Ectodermal cell (in vitro differentiated cells): ENCODE measurements at regions not wholly inside any gene's neighbourhood (a gene's known extent, or its start where the extent isn't known, plus 50 kb on each side); places are given as distances from the start of the nearest gene placed in this dataset.

ENCODE experiments used
- H3K27ac ChIP-seq: 2 replicates; pipeline ENCODE4 v1.7.0; 2013; ENCODE audit warnings: mild to moderate bottlenecking, low read depth, low read length; ENCODE audit not compliant: insufficient read depth, poor library complexity, severe bottlenecking
- H3K27me3 ChIP-seq: 2 replicates; pipeline ENCODE4 v1.7.0; 2013; ENCODE audit warnings: mild to moderate bottlenecking, low read length; ENCODE audit not compliant: insufficient read depth, control insufficient read depth, poor library complexity, severe bottlenecking
- H3K36me3 ChIP-seq: one replicate; pipeline ENCODE4 v1.7.0; 2013; ENCODE audit warnings: low read length; ENCODE audit not compliant: control insufficient read depth, insufficient read depth
- H3K4me1 ChIP-seq: one replicate; pipeline ENCODE4 v1.7.0; 2013; ENCODE audit warnings: low read length; ENCODE audit not compliant: control insufficient read depth, insufficient read depth
- H3K4me3 ChIP-seq: 2 replicates; pipeline ENCODE4 v1.7.0; 2013; ENCODE audit warnings: low read depth, low read length, control low read depth; ENCODE audit not compliant: insufficient read depth
- H3K9me3 ChIP-seq: 2 replicates; pipeline ENCODE4 v1.7.0; 2013; ENCODE audit warnings: mild to moderate bottlenecking, low read length, moderate library complexity; ENCODE audit not compliant: control insufficient read depth
- WGBS, 2 experiments: methylation state at CpG; one replicate each; pipeline ENCODE4 v1.1.7; 2013; ENCODE audit warnings: missing lambda C conversion rate in 2 of 2; 5-methylcytosine and 5-hydroxymethylcytosine counted together

GRCh38 chr16:10232757-10233156 is 50.5 kb upstream of the GRIN2A start:
- H3K4me1 ChIP-seq = peaks cover 7% of the 10 kb centered on the region
- H3K9me3 ChIP-seq = no peaks in the 10 kb centered on the region
- H3K4me3 ChIP-seq = no peak overlapping the region
- H3K27me3 ChIP-seq = no peaks in the 10 kb centered on the region
- no peaks in the 10 kb centered on the region for H3K36me3 ChIP-seq
- 93 to 94% methylated on average over 1 of the region's 1 CpG for WGBS, 2 experiments
- no peak overlapping the region for H3K27ac ChIP-seq

GRCh38 chr16:10239640-10240039 is 57.4 kb upstream of the GRIN2A start:
- H3K9me3 ChIP-seq = no peaks in the 10 kb centered on the region
- no peak overlapping the region for H3K4me3 ChIP-seq
- no peaks in the 10 kb centered on the region for H3K27me3 ChIP-seq
- H3K36me3 ChIP-seq = no peaks in the 10 kb centered on the region
- H3K27ac ChIP-seq = no peak overlapping the region
- H3K4me1 ChIP-seq = no peaks in the 10 kb centered on the region
- WGBS, 2 experiments = 68 to 73% methylated on average over 8 of the region's 8 CpGs

GRCh38 chr16:10240854-10241613 is 58.8 kb upstream of the GRIN2A start:
- WGBS, 2 experiments = 91 to 95% methylated on average over 7 of the region's 7 CpGs
- Histone ChIP-seq H3K27ac (no peak overlapping the region), H3K36me3 (no peaks in the 10 kb centered on the region), H3K9me3 (no peaks in the 10 kb centered on the region), H3K4me3 (no peak overlapping the region), H3K27me3 (no peaks in the 10 kb centered on the region), H3K4me1 (no peaks in the 10 kb centered on the region)

- 73 to 75% methylated on average over 2 of the region's 2 CpGs for WGBS, 2 experiments
- no peaks in the 10 kb centered on the region for H3K27me3 ChIP-seq
- no peak overlapping the region for H3K27ac ChIP-seq
- H3K4me1 ChIP-seq = no peaks in the 10 kb centered on the region
- no peaks in the 10 kb centered on the region for H3K9me3 ChIP-seq
- H3K4me3 ChIP-seq = no peak overlapping the region
- H3K36me3 ChIP-seq = no peaks in the 10 kb centered on the region
These were observed 59.9 kb upstream of the GRIN2A start for GRCh38 chr16:10242097-10242496.

GRCh38 chr16:10242916-10243315 is 60.7 kb upstream of the GRIN2A start:
- Histone ChIP-seq H3K9me3 (no peaks in the 10 kb centered on the region), H3K27me3 (no peaks in the 10 kb centered on the region), H3K4me1 (no peaks in the 10 kb centered on the region), H3K4me3 (no peak overlapping the region), H3K36me3 (no peaks in the 10 kb centered on the region), H3K27ac (no peak overlapping the region)
- WGBS, 2 experiments = 92 to 95% methylated on average over 6 of the region's 6 CpGs

GRCh38 chr16:10245002-10245401 is 62.8 kb upstream of the GRIN2A start:
- H3K9me3 ChIP-seq = no peaks in the 10 kb centered on the region
- 80 to 86% methylated on average over 10 of the region's 10 CpGs for WGBS, 2 experiments
- H3K27me3 ChIP-seq = no peaks in the 10 kb centered on the region
- H3K27ac ChIP-seq = no peak overlapping the region
- no peaks in the 10 kb centered on the region for H3K4me1 ChIP-seq
- no peak overlapping the region for H3K4me3 ChIP-seq
- H3K36me3 ChIP-seq = no peaks in the 10 kb centered on the region

- no peaks in the 10 kb centered on the region for H3K36me3 ChIP-seq
- no peak overlapping the region for H3K27ac ChIP-seq
- H3K9me3 ChIP-seq = no peaks in the 10 kb centered on the region
- H3K4me3 ChIP-seq = no peak overlapping the region
- no peaks in the 10 kb centered on the region for H3K4me1 ChIP-seq
- 78 to 81% methylated on average over 12 of the region's 12 CpGs for WGBS, 2 experiments
- H3K27me3 ChIP-seq = no peaks in the 10 kb centered on the region
These were observed 68.1 kb upstream of the GRIN2A start for GRCh38 chr16:10250137-10250828.

GRCh38 chr16:10252155-10252554 is 69.9 kb upstream of the GRIN2A start:
- H3K4me1 ChIP-seq = peaks cover 4% of the 10 kb centered on the region
- WGBS, 2 experiments = 94% methylated on average over 31 of the region's 31 CpGs
- H3K27me3 ChIP-seq = no peaks in the 10 kb centered on the region
- no peaks in the 10 kb centered on the region for H3K9me3 ChIP-seq
- no peaks in the 10 kb centered on the region for H3K36me3 ChIP-seq
- H3K27ac ChIP-seq = no peak overlapping the region
- H3K4me3 ChIP-seq = no peak overlapping the region

- no peaks in the 10 kb centered on the region for H3K27me3 ChIP-seq
- H3K4me3 ChIP-seq = no peak overlapping the region
- H3K27ac ChIP-seq = no peak overlapping the region
- 93 to 95% methylated on average over 9 to 10 of the region's 10 CpGs for WGBS, 2 experiments
- H3K4me1 ChIP-seq = peaks cover 4% of the 10 kb centered on the region
- no peaks in the 10 kb centered on the region for H3K36me3 ChIP-seq
- H3K9me3 ChIP-seq = no peaks in the 10 kb centered on the region
These were observed 71.2 kb upstream of the GRIN2A start for GRCh38 chr16:10253409-10253808.

GRCh38 chr16:10255728-10256127 is 73.5 kb upstream of the GRIN2A start:
- 91 to 92% methylated on average over 3 of the region's 3 CpGs for WGBS, 2 experiments
- Histone ChIP-seq H3K36me3 (no peaks in the 10 kb centered on the region), H3K27me3 (no peaks in the 10 kb centered on the region), H3K27ac (no peak overlapping the region), H3K9me3 (no peaks in the 10 kb centered on the region), H3K4me3 (no peak overlapping the region), H3K4me1 (peaks cover 4% of the 10 kb centered on the region)
